ENCODE measurements at regions not wholly inside any gene's neighbourhood (a gene's known extent, or its start where the extent isn't known, plus 50 kb on each side); places are given as distances from the start of the nearest gene placed in this dataset.

- TF ChIP-seq TBP (IDR thresholded peaks at IDR 0.05; ENCODE audit: low read depth, low read length) (no peak), CTBP2 (IDR thresholded peaks at IDR 0.05; ENCODE audit: borderline replicate concordance, insufficient read depth, insufficient read length, low read length) (no peak), JUND (IDR thresholded peaks at IDR 0.05; ENCODE audit: low read length) (no peak), CHD2 (IDR thresholded peaks at IDR 0.05; ENCODE audit: low read length) (no peak), SP2 (IDR thresholded peaks at IDR 0.05; ENCODE audit: low read length) (no peak), POLR2AphosphoS5 (IDR thresholded peaks at IDR 0.05; ENCODE audit: low read depth, low read length) (no peak), SIX5 (IDR thresholded peaks at IDR 0.05; ENCODE audit: low read depth, low read length) (no peak), YY1 (IDR thresholded peaks at IDR 0.05; ENCODE audit: low read depth, low read length) (no peak), RBBP5 (IDR thresholded peaks at IDR 0.05; ENCODE audit: borderline replicate concordance, low read depth, low read length) (no peak), GTF2F1 (IDR thresholded peaks at IDR 0.05; ENCODE audit: borderline replicate concordance, low read depth, low read length) (no peak)
Measured at GRCh38 chr4:187478292-187479140, 517.1 kb upstream of the ZFP42 start (continued).

Measured in H1 (cell line).